GM13977 (cell line): ENCODE measurements at regions not wholly inside any gene's neighbourhood (a gene's known extent, or its start where the extent isn't known, plus 50 kb on each side); places are given as distances from the start of the nearest gene placed in this dataset.

ENCODE experiments used
- DNase-seq: peaks from one replicate; pipeline ENCODE4 v3.0.0; 2012; ENCODE audit warnings: low spot score
- in situ Hi-C: fragments of 300-500 bp; cut with MboI; formaldehyde crosslinking; loops from one replicate; pipeline ENCODE4 v1.12.0; 2022; ENCODE audit warnings: low sequenced_read_pairs, low pct_unique_long_range_greater_than_20kb, mixed read lengths, inconsistent platforms; ENCODE audit not compliant: unreplicated experiment
- TF ChIP-seq, protein P1 (sequence below): IDR thresholded peaks from 2 replicates; pipeline ENCODE4 v1.5.1; 2012; ENCODE audit warnings: mild to moderate bottlenecking, control low read depth; ENCODE audit not compliant: insufficient read depth; ENCODE audit errors: extremely low read depth, missing control alignments

DNA sequence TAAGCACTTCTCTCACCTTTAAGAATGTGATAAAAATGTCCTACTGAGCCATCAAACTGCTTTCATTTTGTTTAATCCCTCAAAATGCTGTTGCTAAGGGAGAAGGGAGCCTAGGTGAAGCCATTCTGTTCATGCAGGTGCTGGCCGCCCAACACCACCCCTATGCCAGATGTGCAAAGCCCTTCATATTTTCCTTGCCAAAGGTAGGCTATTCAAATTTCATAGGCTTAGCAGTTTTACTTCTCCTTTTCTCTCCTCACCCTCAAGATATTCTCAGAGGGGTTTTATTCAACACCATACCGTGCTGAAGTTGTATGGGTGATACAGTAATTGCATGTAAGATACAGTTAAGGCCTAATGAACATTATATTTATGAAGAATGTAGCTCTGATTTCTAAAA lies 461.7 kb downstream of the GXYLT1 start:
- TF ChIP-seq, protein P1, sequence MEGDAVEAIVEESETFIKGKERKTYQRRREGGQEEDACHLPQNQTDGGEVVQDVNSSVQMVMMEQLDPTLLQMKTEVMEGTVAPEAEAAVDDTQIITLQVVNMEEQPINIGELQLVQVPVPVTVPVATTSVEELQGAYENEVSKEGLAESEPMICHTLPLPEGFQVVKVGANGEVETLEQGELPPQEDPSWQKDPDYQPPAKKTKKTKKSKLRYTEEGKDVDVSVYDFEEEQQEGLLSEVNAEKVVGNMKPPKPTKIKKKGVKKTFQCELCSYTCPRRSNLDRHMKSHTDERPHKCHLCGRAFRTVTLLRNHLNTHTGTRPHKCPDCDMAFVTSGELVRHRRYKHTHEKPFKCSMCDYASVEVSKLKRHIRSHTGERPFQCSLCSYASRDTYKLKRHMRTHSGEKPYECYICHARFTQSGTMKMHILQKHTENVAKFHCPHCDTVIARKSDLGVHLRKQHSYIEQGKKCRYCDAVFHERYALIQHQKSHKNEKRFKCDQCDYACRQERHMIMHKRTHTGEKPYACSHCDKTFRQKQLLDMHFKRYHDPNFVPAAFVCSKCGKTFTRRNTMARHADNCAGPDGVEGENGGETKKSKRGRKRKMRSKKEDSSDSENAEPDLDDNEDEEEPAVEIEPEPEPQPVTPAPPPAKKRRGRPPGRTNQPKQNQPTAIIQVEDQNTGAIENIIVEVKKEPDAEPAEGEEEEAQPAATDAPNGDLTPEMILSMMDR: no peak
- no peak for DNase-seq
- in situ Hi-C loops: no loop called here

DNA sequence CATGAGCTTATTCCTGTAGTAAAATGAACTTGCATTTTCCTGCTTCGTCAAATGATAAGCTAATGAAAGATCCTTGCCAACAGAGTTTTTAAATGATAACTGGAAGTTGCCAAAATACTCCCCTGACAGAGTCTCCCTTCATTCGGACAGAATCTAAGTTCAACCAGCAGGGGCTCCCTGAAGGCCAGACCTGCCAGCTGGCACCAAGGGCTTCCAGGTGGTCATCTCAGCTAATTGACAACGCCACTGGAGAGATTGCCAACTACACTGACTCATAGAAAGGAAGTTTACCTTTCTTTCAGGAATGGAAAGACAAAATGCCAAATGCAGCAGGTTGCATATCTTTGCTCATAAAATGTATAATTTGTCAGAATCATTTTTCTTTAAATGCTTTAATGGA lies 462.8 kb downstream of the GXYLT1 start:
- DNase-seq: no peak
- TF ChIP-seq, protein P1: no peak
- in situ Hi-C loops: no loop called here

DNA sequence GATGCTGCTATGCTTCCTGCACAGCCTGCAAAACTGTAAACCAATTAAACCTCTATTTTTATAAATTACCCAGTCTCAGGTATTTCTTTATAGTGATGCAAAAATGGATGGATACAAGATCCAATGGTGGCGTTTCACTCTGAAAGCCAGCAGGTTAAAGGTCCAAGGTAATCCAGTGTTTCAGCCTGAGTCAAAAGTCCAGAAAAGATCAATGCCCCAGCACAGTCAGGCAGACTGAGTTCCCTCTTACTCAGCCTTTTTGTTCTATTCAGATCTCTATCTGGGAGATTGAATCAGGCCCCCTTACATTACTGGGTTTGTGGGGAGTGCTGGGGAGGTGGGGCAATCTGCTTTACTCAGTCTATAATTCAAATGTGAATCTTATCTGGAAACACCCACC lies 464.5 kb downstream of the GXYLT1 start:
- TF ChIP-seq, protein P1: no peak
- in situ Hi-C loops: no loop called here
- DNase-seq: no peak

DNA sequence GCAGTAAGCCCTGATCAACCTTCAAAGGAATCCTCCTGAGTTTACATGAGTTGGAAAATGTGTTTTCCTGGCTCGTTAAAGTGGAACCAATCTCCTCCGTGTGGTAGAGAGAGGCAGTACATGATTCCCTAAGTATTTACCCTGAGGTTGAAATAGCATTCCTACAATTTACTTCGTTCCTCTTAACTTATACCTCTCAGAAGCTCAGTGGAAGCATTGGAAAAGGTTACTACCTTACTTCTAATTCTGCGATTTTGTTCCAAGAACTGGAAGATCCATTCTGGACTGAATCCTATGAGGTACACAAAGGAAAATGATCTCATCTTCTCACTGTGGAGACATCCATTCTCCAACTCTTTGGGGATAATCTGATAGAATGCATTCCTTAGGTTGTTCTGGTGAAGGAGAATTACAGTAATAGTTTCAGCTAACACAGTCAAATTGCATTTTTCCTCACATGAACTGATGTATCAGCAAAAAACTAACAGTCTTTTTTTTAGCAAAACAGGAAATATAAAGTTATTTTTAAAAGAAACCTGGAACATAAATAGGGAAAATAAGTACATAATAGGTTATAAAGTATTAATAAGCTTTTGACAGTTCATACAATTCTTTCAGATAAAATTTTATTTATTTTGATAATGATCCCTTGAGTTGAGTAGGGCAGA lies 475.6 kb downstream of the PDZRN4 start:
- in situ Hi-C loops: no loop called here
- no peak for DNase-seq
- TF ChIP-seq, protein P1: no peak

DNA sequence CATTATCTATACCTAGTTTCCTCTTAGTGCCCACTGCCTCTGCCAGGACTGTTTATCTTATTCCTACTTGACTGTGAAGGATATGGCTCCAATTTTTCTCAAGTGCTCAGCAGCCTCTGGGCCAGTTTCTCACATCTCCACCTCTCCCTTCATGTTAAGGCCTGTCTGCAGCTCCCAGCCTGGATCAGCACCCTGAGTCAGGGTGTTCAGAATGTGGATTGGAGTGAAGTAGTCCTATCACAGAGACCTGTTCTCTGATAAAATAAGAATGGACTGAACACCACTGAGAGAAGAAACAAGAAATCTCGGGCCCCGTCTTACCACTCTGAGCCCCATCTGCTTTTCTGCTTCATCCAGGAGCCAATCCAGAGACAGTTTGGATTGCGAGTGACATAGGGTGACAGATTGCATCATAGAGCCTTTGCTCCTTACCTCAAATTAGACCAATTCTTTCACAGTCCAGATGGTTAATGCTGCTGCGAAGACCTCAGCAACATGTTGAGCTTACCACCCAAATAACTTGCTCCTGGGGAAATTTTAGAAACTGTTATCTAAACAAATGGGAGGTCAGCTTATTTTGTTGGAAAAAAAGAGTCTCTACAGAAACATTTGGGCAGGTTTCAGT lies 473.1 kb downstream of the PDZRN4 start:
- no peak for DNase-seq
- in situ Hi-C loops: no loop called here
- TF ChIP-seq, protein P1: no peak

DNA sequence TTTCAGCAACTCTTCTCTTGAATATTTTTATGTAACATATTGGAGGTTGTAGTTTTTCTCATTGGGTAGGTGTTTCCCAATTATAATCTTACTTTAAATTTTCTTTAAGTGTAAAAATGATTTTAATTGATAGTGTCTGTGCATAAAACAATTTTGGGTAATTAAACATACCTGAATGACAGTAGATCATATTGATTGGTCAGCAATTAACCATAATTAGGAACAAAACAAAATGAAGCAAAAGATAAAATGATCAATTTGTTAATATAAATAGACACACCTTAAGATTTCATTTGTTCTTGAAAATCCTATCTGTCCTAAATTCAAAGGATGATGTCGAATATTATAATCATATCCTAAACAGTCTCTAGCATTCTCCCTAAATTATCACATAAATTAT lies 468.3 kb downstream of the PDZRN4 start:
- in situ Hi-C loops: no loop called here
- DNase-seq: no peak
- TF ChIP-seq, protein P1: no peak
